OCI-LY1 (cell line): ENCODE measurements at regions not wholly inside any gene's neighbourhood (a gene's known extent, or its start where the extent isn't known, plus 50 kb on each side); places are given as distances from the start of the nearest gene placed in this dataset.

Experiments
- H2AFZ ChIP-seq: fragments of 200-600 bp; sonication (generic), shearing (Covaris generic); 2 replicates; pipeline ENCODE4 v1.6.0; 2014; ENCODE audit warnings: antibody characterized with exemption, mild to moderate bottlenecking, low read length
- H3F3A ChIP-seq: fragments of 200-600 bp; sonication (generic), shearing (Covaris generic); 2 replicates; pipeline ENCODE4 v1.6.0; 2014; ENCODE audit warnings: mild to moderate bottlenecking, antibody characterized with exemption, low read length, moderate library complexity; ENCODE audit not compliant: insufficient read depth
- H3K27ac ChIP-seq: fragments of 200-600 bp; sonication (generic); 2 replicates; pipeline ENCODE4 v1.5.1; 2014; ENCODE audit warnings: low read length, mixed run types, mild to moderate bottlenecking, low read depth; ENCODE audit not compliant: poor library complexity, severe bottlenecking
- H3K27me3 ChIP-seq: fragments of 200-600 bp; sonication (generic); 2 replicates; pipeline ENCODE4 v1.6.0; 2014; ENCODE audit warnings: antibody characterized with exemption, mild to moderate bottlenecking, low read length, moderate library complexity; ENCODE audit not compliant: insufficient read depth
- H3K36me3 ChIP-seq: fragments of 200-600 bp; sonication (generic); 2 replicates; pipeline ENCODE4 v1.6.1; 2014; ENCODE audit warnings: mild to moderate bottlenecking, antibody characterized with exemption, low read length, moderate library complexity, mixed read lengths; ENCODE audit not compliant: insufficient read depth
- H3K4me1 ChIP-seq: fragments of 200-600 bp; sonication (generic); 2 replicates; pipeline ENCODE4 v1.5.1; 2014; ENCODE audit warnings: mild to moderate bottlenecking, low read length, moderate library complexity; ENCODE audit not compliant: insufficient read depth, severe bottlenecking
- H3K4me2 ChIP-seq: fragments of 200-600 bp; sonication (generic), shearing (Covaris generic); 2 replicates; pipeline ENCODE4 v1.6.1; 2014; ENCODE audit warnings: low read length
- H3K4me3 ChIP-seq: fragments of 200-600 bp; sonication (generic); 2 replicates; pipeline ENCODE4 v1.5.1; 2014; ENCODE audit warnings: low read length, low read depth, mild to moderate bottlenecking, mixed read lengths; ENCODE audit not compliant: poor library complexity, severe bottlenecking
- H3K79me2 ChIP-seq: fragments of 200-600 bp; shearing (Covaris generic); 2 replicates; pipeline ENCODE4 v1.6.1; 2016; ENCODE audit warnings: mixed run types, low read length, mixed read lengths; ENCODE audit not compliant: insufficient read depth
- H3K9ac ChIP-seq: fragments of 200-600 bp; sonication (generic), shearing (Covaris generic); 2 replicates; pipeline ENCODE4 v1.6.1; 2014; ENCODE audit warnings: mild to moderate bottlenecking, low read length, mixed read lengths
- H3K9me2 ChIP-seq: fragments of 200-600 bp; sonication (generic), shearing (Covaris generic); 2 replicates; pipeline ENCODE4 v1.6.1; 2014; ENCODE audit warnings: low read depth, mild to moderate bottlenecking, low read length, mixed read lengths
- H3K9me3 ChIP-seq: fragments of 200-600 bp; shearing (Covaris generic); 2 replicates; pipeline ENCODE4 v1.6.1; 2014; ENCODE audit warnings: low read length, mixed read lengths
- H4K20me1 ChIP-seq: fragments of 200-600 bp; sonication (generic), shearing (Covaris generic); 2 replicates; pipeline ENCODE4 v1.6.0; 2016; ENCODE audit warnings: mild to moderate bottlenecking, low read length; ENCODE audit not compliant: insufficient read depth
- EZH2 ChIP-seq: fragments of 200-600 bp; sonication (generic), shearing (Covaris generic); IDR thresholded peaks from 2 replicates; pipeline ENCODE4 v1.8.0; 2017; ENCODE audit warnings: borderline replicate concordance, mixed run types, mild to moderate bottlenecking, antibody characterized with exemption, low read length, moderate library complexity, mixed read lengths
- TF ChIP-seq, protein P1 (sequence below): fragments of 200-600 bp; sonication (generic), shearing (Covaris generic); IDR thresholded peaks from 2 replicates; pipeline ENCODE4 v1.5.1; 2017; ENCODE audit warnings: mild to moderate bottlenecking, antibody characterized with exemption, low read length, moderate library complexity, mixed read lengths

DNA sequence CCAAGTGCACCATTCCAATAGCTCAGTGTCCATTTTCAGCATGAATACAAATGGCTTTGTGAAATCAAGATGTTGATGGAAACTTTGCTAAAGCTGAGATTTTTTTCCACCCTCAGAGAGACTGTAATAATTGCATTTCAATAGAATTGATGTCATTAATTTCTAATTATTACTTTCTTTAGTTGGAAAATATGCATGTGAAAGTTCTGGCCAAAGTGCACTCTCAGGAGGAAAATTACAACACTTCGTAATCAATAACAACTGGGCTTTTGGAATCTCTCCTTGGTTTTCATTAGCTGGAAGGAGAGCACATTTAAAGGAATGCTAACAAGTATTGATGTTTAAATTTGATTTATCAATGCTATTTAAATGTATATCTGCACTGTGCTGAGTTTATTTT, 529.5 kb upstream of the CDH8 start:
- Histone ChIP-seq H3K27me3 (no peaks in the 10 kb centered on the region), H3K4me3 (no peak overlapping the region), H3K4me1 (no peaks in the 10 kb centered on the region), H4K20me1 (no peaks in the 10 kb centered on the region), H3K9ac (no peak overlapping the region), H3K9me2 (no peaks in the 10 kb centered on the region), H3K36me3 (no peaks in the 10 kb centered on the region), H3K27ac (no peak overlapping the region), H3F3A (no peaks in the 10 kb centered on the region), H2AFZ (no peak overlapping the region), H3K79me2 (no peaks in the 10 kb centered on the region), H3K4me2 (no peak overlapping the region), H3K9me3 (no peaks in the 10 kb centered on the region)
- TF ChIP-seq, protein P1, sequence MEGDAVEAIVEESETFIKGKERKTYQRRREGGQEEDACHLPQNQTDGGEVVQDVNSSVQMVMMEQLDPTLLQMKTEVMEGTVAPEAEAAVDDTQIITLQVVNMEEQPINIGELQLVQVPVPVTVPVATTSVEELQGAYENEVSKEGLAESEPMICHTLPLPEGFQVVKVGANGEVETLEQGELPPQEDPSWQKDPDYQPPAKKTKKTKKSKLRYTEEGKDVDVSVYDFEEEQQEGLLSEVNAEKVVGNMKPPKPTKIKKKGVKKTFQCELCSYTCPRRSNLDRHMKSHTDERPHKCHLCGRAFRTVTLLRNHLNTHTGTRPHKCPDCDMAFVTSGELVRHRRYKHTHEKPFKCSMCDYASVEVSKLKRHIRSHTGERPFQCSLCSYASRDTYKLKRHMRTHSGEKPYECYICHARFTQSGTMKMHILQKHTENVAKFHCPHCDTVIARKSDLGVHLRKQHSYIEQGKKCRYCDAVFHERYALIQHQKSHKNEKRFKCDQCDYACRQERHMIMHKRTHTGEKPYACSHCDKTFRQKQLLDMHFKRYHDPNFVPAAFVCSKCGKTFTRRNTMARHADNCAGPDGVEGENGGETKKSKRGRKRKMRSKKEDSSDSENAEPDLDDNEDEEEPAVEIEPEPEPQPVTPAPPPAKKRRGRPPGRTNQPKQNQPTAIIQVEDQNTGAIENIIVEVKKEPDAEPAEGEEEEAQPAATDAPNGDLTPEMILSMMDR: no peak
- TF ChIP-seq EZH2: no peak

DNA sequence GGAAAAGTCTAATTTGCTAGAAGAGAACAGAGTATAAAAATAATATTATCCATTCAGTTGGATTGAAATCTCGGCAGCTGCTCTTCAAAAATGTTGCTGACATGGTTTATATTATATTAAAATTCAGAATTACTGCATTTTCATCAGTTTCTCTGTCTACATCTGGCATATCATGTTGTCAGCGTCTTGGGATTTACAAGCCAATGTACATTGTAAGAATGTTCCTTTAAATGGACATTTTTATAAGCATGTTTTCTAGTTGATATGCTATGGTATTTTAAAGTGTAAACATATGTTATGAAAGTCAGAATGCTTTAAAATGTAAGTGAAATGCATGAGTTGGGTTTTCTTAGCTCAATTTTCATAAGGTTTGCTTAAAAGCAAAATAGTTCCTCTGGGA, 528.1 kb upstream of the CDH8 start:
- Histone ChIP-seq H3K27me3 (no peaks in the 10 kb centered on the region), H3K4me3 (no peak overlapping the region), H3K9me2 (no peaks in the 10 kb centered on the region), H3K9me3 (no peaks in the 10 kb centered on the region), H4K20me1 (no peaks in the 10 kb centered on the region), H3K27ac (no peak overlapping the region), H3K79me2 (no peaks in the 10 kb centered on the region), H3K36me3 (no peaks in the 10 kb centered on the region), H3K4me2 (no peak overlapping the region), H3K9ac (no peak overlapping the region), H3F3A (no peaks in the 10 kb centered on the region), H3K4me1 (no peaks in the 10 kb centered on the region), H2AFZ (no peak overlapping the region)
- TF ChIP-seq, protein P1: no peak
- TF ChIP-seq EZH2: no peak

DNA sequence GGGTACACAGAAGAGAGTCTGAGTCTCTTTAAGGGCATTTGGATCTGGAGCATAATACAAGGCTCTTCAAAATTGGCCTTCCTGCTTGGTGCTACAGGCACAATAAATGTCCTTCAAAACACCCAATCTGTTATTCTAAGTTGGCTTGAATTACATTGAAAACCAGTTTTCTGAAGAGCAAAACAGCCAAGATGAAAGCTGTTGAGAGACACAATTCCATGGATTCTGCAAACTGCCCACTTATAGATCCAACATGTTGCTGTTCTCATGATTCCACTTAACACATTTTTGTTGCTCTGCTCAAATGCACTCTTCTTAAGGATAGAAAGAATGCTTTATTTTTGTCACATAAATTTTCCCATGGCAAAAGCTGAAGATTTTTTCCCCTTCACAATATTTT, 525.9 kb upstream of the CDH8 start:
- Histone ChIP-seq H2AFZ (no peak overlapping the region), H3K36me3 (no peaks in the 10 kb centered on the region), H3K4me2 (no peak overlapping the region), H3K9me2 (no peaks in the 10 kb centered on the region), H3K9me3 (no peaks in the 10 kb centered on the region), H3K4me1 (no peaks in the 10 kb centered on the region), H3K27me3 (no peaks in the 10 kb centered on the region), H3K4me3 (no peak overlapping the region), H3K27ac (no peak overlapping the region), H3F3A (no peaks in the 10 kb centered on the region), H3K79me2 (no peaks in the 10 kb centered on the region), H3K9ac (no peak overlapping the region), H4K20me1 (no peaks in the 10 kb centered on the region)
- TF ChIP-seq, protein P1: no peak
- TF ChIP-seq EZH2: no peak
